ENCODE measurements at regions not wholly inside any gene's neighbourhood (a gene's known extent, or its start where the extent isn't known, plus 50 kb on each side); places are given as distances from the start of the nearest gene placed in this dataset.

- TF ChIP-seq CTCF (conservative IDR thresholded peaks at IDR 0.05; ENCODE audit: low read depth, low read length) (no peak), MAZ (IDR thresholded peaks at IDR 0.05; ENCODE audit: borderline replicate concordance, low read depth, low read length) (no peak), RFX5 (IDR thresholded peaks at IDR 0.05; ENCODE audit: low read depth, low read length) (no peak), USF2 (IDR thresholded peaks at IDR 0.05; ENCODE audit: low read depth, low read length) (no peak)
These were observed 118.3 kb upstream of the WSCD1 start for GRCh38 chr17:5951912-5952311.
